A549 (cell line): ENCODE measurements at regions not wholly inside any gene's neighbourhood (a gene's known extent, or its start where the extent isn't known, plus 50 kb on each side); places are given as distances from the start of the nearest gene placed in this dataset.

Source experiments
- ATOH8 ChIP-seq: fragments of 250-450 bp; sonication (Bioruptor Pico); IDR thresholded peaks from 2 replicates; pipeline ENCODE4 v1.5.0; 2020; ENCODE audit warnings: low read depth, mild to moderate bottlenecking, moderate library complexity
- CHD2 ChIP-seq: fragments of 150-350 bp; IDR thresholded peaks from 2 replicates; pipeline ENCODE4 v1.6.1; 2014; ENCODE audit warnings: low read length; ENCODE audit not compliant: partially characterized antibody
- CTCF ChIP-seq: fragments of >200 bp; sonication (Bioruptor Twin); formaldehyde crosslinking; IDR thresholded peaks from 3 replicates; pipeline ENCODE4 v1.5.1; 2016
- JUN ChIP-seq, 2 experiments: fragments of >200 bp; sonication (Bioruptor Twin); formaldehyde crosslinking; IDR thresholded peaks; 2 replicates in 1 of 2; 3 replicates in 1 of 2; pipeline ENCODE4 v1.6.1; 2016 to 2017
- KDM1A ChIP-seq: fragments of 200-600 bp; sonication (generic); IDR thresholded peaks from 2 replicates; pipeline ENCODE4 v1.6.1; 2016; ENCODE audit warnings: low read depth, mild to moderate bottlenecking
- POLR2A ChIP-seq: IDR thresholded peaks from 2 replicates; pipeline ENCODE4 v1.6.1; 2012; ENCODE audit warnings: mild to moderate bottlenecking, low read length
- SMC3 ChIP-seq: fragments of >200 bp; sonication (Bioruptor Twin); formaldehyde crosslinking; IDR thresholded peaks from 3 replicates; pipeline ENCODE4 v1.6.1; 2018; ENCODE audit warnings: inconsistent platforms
- TF ChIP-seq, protein P1 (sequence below): fragments of 200-600 bp; sonication (generic); IDR thresholded peaks from 2 replicates; pipeline ENCODE4 v1.6.1; 2016; ENCODE audit warnings: antibody characterized with exemption, mild to moderate bottlenecking, moderate library complexity

- TF ChIP-seq CTCF (no peak), CHD2 (no peak), ATOH8 (CRISPR knock-in tag) (no peak), POLR2A (no peak), KDM1A (no peak), SMC3 (no peak), JUN (IDR thresholded peaks at IDR 0.05) (no peak)
- TF ChIP-seq, protein P1, sequence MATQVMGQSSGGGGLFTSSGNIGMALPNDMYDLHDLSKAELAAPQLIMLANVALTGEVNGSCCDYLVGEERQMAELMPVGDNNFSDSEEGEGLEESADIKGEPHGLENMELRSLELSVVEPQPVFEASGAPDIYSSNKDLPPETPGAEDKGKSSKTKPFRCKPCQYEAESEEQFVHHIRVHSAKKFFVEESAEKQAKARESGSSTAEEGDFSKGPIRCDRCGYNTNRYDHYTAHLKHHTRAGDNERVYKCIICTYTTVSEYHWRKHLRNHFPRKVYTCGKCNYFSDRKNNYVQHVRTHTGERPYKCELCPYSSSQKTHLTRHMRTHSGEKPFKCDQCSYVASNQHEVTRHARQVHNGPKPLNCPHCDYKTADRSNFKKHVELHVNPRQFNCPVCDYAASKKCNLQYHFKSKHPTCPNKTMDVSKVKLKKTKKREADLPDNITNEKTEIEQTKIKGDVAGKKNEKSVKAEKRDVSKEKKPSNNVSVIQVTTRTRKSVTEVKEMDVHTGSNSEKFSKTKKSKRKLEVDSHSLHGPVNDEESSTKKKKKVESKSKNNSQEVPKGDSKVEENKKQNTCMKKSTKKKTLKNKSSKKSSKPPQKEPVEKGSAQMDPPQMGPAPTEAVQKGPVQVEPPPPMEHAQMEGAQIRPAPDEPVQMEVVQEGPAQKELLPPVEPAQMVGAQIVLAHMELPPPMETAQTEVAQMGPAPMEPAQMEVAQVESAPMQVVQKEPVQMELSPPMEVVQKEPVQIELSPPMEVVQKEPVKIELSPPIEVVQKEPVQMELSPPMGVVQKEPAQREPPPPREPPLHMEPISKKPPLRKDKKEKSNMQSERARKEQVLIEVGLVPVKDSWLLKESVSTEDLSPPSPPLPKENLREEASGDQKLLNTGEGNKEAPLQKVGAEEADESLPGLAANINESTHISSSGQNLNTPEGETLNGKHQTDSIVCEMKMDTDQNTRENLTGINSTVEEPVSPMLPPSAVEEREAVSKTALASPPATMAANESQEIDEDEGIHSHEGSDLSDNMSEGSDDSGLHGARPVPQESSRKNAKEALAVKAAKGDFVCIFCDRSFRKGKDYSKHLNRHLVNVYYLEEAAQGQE = no peak
Measured at GRCh38 chr7:33687625-33688024, 217.7 kb upstream of the BMPER start.
